ENCODE measurements at regions not wholly inside any gene's neighbourhood (a gene's known extent, or its start where the extent isn't known, plus 50 kb on each side); places are given as distances from the start of the nearest gene placed in this dataset.

DNA sequence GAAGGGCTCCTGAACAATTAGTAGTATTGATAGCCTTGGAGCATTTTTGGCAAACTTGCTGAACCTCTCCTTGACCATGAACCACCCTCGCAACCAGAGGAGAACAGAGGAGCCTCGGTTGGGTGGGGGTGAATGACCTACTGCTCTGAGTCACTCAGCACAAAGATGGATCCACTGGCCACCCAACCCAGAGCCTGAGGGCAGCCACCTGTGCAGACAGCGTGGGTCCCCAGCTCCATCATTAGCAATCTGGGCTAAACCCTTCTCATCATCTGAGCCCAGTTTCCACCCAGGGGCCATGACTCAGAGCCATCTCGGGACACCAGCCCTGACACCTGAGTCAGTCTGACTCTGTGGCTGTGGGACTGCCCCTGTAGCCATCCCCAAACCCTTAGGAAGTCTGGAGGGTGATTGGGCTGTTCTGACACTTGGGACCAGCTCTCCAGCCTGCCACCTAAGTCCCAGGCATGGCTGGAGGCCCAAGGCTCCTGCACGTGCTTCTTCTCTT is 171.8 kb upstream of the GPR26 start:
- Mint-ChIP-seq H3K36me3 (ENCODE audit: low read depth) (no peaks in the 10 kb centered on the region), H3K4me1 (no peaks in the 10 kb centered on the region), H3K4me3 (no peak overlapping the region), H3K27me3 (peaks cover 11% of the 10 kb centered on the region), H3K9me3 (no peaks in the 10 kb centered on the region), H3K27ac (no peak overlapping the region)
- peak; percentile 97 for ATAC-seq (replicated peaks)

DNA sequence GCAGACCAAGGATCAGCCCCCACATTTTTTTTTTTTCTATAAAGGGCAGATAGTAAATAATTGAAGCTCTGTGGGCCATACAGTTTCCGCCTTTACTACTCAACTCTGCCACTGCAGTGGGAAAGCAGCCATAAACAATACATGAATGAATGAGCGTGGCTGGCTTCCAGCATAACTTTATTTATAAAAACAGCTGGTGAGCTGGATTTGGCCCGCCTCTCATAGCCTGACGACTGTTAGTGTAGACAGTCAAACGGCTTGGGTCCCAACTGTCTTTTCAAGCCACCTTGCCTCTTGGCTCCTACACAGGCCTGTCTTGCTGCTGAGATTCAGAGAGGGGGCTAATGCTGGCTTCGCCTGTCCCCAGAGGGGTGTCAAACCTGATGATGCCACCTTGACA is 169.8 kb upstream of the GPR26 start:
- Mint-ChIP-seq H3K36me3 (ENCODE audit: low read depth) (no peaks in the 10 kb centered on the region), H3K27me3 (peaks cover 11% of the 10 kb centered on the region), H3K4me3 (no peak overlapping the region), H3K4me1 (no peaks in the 10 kb centered on the region), H3K27ac (no peak overlapping the region), H3K9me3 (no peaks in the 10 kb centered on the region)
- ATAC-seq (replicated peaks) = no peak

DNA sequence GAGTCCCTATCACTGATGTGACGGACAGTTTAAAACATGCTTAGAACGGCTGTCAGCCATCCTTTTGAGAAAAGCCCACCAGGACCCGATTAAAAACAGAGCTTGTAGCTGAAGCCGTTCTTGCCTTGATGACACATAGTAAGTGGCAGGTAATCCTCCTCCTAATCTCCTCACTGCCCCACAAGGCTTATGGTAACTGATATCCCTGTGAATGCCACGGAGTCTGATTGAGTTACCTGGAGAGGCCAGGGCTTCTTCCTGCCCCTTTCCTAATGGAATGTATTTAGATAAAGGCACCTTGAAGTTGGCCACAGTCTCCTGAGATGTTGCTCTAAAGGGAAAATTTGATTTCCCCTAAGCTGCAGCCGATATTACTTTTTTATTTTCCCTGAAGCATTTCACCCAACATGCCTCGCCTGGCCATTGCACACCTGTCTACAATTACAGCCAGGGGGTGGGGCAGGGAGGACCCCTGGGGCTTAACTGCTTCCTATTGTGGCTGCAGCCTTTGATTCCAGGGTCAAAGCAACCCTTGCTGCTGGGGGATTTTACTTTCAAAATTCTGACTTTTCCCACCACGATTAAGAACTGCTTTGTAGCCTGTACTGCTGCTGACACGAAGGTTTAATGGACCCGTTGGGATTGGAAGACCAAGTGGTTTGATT is 169.0 kb upstream of the GPR26 start:
- Mint-ChIP-seq H3K27me3 (peaks cover 9% of the 10 kb centered on the region), H3K4me1 (no peaks in the 10 kb centered on the region), H3K9me3 (no peaks in the 10 kb centered on the region), H3K4me3 (no peak overlapping the region), H3K27ac (no peak overlapping the region), H3K36me3 (ENCODE audit: low read depth) (no peaks in the 10 kb centered on the region)
- no peak for ATAC-seq (replicated peaks)

DNA sequence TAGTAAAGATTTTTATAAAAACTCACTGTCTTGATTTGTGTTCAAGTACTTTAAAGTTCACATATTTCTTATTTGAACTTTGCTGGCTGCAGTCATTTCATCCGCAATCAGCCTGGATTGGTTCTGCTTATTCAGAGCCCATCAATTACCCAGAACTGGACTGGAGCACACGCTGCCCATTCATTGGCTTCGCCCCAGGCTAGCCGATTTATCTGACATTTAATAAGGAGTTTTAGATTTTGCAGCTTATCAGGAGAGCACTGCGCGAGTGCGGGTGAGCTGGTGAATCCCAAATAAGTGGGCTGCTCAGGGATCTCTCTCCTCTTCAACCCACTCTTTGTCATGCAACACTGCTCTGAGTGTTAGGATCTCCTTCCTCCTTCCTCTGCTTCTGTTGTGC is 166.0 kb upstream of the GPR26 start:
- H3K4me1 Mint-ChIP-seq = no peaks in the 10 kb centered on the region
- H3K9me3 Mint-ChIP-seq = no peaks in the 10 kb centered on the region
- no peaks in the 10 kb centered on the region for H3K36me3 Mint-ChIP-seq (ENCODE audit: low read depth)
- ATAC-seq (replicated peaks) = no peak
- no peak overlapping the region for H3K27ac Mint-ChIP-seq
- H3K4me3 Mint-ChIP-seq = no peak overlapping the region
- peaks cover 4% of the 10 kb centered on the region for H3K27me3 Mint-ChIP-seq

DNA sequence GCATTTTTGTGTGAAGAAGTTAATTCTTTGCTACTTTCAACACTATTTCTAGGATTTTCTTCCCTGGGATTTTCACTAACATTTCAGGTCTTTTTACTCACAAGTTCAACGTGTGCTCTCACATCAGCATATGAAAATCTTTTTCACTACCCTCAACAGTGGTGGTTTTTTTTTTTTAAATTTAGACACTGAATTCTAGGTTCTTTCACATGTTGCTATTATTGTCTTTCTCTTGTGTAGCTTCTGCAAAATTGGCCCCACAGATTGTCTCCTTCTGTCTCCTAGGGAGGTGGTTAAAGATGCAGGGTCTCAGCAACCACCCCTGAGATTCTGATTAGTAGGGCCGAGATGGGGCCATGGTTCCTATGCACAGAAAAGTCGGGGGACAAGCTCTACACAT is 165.0 kb upstream of the GPR26 start:
- no peak for ATAC-seq (replicated peaks)
- no peaks in the 10 kb centered on the region for H3K9me3 Mint-ChIP-seq
- H3K36me3 Mint-ChIP-seq (ENCODE audit: low read depth) = no peaks in the 10 kb centered on the region
- H3K4me3 Mint-ChIP-seq = no peak overlapping the region
- no peaks in the 10 kb centered on the region for H3K27me3 Mint-ChIP-seq
- no peaks in the 10 kb centered on the region for H3K4me1 Mint-ChIP-seq
- H3K27ac Mint-ChIP-seq = no peak overlapping the region

DNA sequence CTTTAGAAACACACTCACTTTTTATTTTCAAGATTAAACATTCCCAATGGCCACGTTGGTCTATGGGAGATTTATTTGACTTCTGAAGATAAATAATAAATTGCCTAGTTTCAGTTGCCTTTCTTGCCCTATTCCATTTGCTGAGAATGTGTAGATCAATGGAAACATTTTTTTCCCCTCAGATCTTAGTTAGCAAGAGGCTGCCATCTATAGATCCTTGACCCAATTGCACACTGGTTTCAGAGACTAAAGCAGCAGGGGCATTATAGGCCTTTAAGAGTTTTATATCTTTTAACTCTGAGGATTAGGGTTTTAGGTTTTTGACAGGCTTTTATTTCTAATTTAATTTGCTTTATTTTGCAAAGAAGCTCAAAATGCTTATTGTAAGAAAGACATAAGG is 163.2 kb upstream of the GPR26 start:
- ATAC-seq (replicated peaks) = no peak
- no peak overlapping the region for H3K4me3 Mint-ChIP-seq
- no peaks in the 10 kb centered on the region for H3K27me3 Mint-ChIP-seq
- no peaks in the 10 kb centered on the region for H3K9me3 Mint-ChIP-seq
- no peaks in the 10 kb centered on the region for H3K4me1 Mint-ChIP-seq
- no peak overlapping the region for H3K27ac Mint-ChIP-seq
- H3K36me3 Mint-ChIP-seq (ENCODE audit: low read depth) = no peaks in the 10 kb centered on the region

DNA sequence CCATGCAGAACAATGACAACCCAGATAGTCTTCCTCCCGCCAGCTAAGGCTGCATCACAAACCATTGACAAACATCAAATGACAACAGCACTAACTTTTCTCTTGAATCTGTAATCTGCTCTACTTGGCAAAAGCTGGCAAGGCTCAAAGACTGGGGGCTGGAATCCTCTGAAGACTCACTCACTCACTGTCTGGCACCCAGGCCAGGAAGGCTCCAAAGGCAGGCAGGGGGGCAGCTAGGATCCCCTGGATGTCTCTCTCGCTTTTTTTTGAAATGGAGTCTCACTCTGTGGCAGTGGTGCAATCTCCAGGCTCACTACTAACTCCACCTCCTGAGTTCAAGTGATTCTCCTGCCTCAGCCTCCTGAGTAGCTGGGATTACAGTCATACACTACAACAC is 159.7 kb upstream of the GPR26 start:
- Mint-ChIP-seq H3K4me1 (no peaks in the 10 kb centered on the region), H3K4me3 (no peak overlapping the region), H3K27ac (no peak overlapping the region), H3K27me3 (no peaks in the 10 kb centered on the region), H3K36me3 (ENCODE audit: low read depth) (no peaks in the 10 kb centered on the region), H3K9me3 (no peaks in the 10 kb centered on the region)
- ATAC-seq (replicated peaks) = no peak

DNA sequence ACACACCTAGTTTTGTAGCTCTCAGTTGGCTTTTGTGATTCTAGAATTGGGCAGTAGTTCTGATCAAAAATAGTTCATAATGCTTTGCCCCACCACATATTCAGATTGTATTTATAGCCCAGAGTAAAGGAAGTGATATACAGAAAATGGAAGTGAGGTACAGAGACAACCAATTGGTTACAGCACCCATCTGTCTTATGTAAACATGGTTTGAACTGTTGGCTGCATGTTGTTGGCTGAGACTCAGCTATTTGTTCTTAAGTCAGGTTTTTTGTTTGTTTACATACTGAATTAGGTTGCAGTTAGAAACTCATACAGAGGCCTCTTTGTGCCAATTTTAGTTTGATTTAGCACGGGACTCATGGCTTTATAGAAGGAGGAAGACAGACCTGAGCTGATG is 158.9 kb upstream of the GPR26 start:
- H3K27ac Mint-ChIP-seq = no peak overlapping the region
- no peaks in the 10 kb centered on the region for H3K36me3 Mint-ChIP-seq (ENCODE audit: low read depth)
- H3K4me1 Mint-ChIP-seq = no peaks in the 10 kb centered on the region
- H3K9me3 Mint-ChIP-seq = no peaks in the 10 kb centered on the region
- ATAC-seq (replicated peaks) = no peak
- no peak overlapping the region for H3K4me3 Mint-ChIP-seq
- H3K27me3 Mint-ChIP-seq = no peaks in the 10 kb centered on the region

DNA sequence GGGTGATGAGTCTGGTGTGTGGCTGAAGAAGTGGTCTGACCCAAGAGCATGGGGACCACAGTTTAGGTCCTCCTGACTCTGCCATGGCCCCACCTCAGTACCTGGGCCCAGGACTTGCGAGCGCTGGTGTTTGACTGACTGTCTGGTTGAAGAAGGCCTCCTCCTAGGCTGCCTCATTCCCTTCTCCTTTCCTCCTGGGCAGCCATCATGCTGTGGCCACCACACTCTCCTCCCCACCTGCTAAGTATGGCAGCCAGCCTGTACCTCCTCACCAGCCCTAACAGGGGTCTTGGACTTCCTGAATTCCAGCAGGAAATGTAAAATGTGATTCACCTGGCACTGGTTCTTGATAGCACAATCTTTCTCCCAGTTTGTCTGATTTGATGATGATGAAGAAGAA is 156.8 kb upstream of the GPR26 start:
- H3K9me3 Mint-ChIP-seq = no peaks in the 10 kb centered on the region
- no peak overlapping the region for H3K4me3 Mint-ChIP-seq
- peak overlapping the region; percentile 9 for H3K27ac Mint-ChIP-seq
- ATAC-seq (replicated peaks) = no peak
- no peaks in the 10 kb centered on the region for H3K36me3 Mint-ChIP-seq (ENCODE audit: low read depth)
- no peaks in the 10 kb centered on the region for H3K27me3 Mint-ChIP-seq
- no peaks in the 10 kb centered on the region for H3K4me1 Mint-ChIP-seq

DNA sequence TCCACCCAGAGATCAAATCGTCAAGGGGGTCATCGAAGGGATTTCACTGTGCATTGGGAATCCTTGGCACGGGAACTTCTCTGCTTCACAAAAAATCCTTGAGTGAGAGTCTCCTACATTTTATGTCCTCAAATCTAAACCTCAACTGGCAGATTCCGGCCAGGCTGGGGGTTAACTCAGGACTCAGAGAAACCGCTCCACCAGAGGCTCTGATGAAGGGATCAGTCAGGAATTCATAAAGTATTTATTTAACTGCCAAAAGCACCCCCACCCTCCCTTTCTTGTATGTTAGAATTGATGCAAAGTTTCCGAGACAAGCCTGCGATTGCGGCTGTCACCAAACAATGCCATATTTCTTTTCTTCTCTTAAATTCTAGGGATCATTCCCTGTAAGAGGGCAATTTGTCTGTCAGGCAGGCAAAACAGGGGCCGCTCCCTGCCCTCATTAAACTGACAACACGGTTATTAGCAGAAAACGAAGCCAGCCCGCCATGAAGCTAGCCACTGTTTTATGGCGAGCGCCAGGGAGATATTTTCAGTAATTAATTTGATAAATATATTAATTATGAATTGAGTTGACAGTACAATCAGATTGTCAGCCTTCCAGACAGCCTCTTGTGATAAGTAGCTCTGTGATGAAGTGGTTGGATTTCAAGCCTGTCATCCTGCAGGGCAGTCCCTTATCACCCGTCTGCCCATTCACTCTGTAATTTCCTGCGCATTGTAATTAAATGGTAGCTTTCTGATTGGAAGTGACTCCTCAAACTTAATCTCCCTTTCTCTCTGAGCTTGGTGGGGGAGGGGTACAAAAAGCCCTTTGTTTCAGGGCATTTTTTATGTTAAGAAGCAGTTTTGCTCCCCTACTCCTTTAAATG is 153.0 kb upstream of the GPR26 start:
- H3K4me3 Mint-ChIP-seq = no peak overlapping the region
- no peaks in the 10 kb centered on the region for H3K9me3 Mint-ChIP-seq
- no peaks in the 10 kb centered on the region for H3K4me1 Mint-ChIP-seq
- no peak overlapping the region for H3K27ac Mint-ChIP-seq
- ATAC-seq (replicated peaks) = no peak
- H3K27me3 Mint-ChIP-seq = peaks cover 8% of the 10 kb centered on the region
- H3K36me3 Mint-ChIP-seq (ENCODE audit: low read depth) = no peaks in the 10 kb centered on the region

DNA sequence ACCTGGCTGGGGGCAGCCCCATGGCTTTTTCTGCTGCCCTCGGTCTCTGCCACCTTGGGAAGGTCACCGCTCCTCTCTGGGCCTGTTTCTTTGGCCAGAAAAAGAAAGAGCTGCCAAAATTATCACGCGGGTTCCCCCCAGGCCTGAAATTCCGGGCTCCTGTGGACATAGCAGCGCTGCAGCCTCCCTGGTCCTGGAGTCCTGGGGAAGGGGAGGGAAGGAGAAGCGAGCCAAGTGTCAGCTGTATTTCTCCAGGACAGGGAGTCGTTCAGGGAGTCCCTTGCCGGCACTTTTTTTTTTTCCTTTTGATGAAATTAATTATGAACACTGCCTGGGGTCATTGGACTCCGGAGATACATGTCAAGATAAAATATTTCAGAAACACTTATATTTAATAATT is 152.3 kb upstream of the GPR26 start:
- H3K4me3 Mint-ChIP-seq = no peak overlapping the region
- no peaks in the 10 kb centered on the region for H3K36me3 Mint-ChIP-seq (ENCODE audit: low read depth)
- no peaks in the 10 kb centered on the region for H3K4me1 Mint-ChIP-seq
- H3K27ac Mint-ChIP-seq = no peak overlapping the region
- H3K27me3 Mint-ChIP-seq = peaks cover 8% of the 10 kb centered on the region
- no peak for ATAC-seq (replicated peaks)
- H3K9me3 Mint-ChIP-seq = no peaks in the 10 kb centered on the region

DNA sequence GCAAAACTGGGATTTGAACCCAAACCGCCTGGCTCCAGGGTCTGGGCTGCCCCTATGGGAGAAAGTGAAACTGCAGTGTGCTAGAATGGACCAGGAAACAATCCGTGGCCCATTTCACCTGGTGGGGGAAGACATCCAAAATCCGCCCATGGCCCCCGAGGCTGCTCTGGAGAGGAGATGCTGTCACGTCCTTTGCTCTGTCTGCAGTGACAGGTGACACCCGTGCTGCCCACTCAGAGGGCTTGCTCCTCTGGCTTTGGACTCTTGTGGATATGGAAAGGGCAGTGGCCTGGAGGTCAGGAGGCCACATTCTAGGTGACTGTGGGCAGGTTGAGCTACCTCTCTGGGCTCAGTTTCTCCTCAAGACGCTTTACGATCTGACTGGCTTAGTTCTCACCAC is 151.2 kb upstream of the GPR26 start:
- H3K27me3 Mint-ChIP-seq = peaks cover 8% of the 10 kb centered on the region
- no peak overlapping the region for H3K4me3 Mint-ChIP-seq
- H3K9me3 Mint-ChIP-seq = no peaks in the 10 kb centered on the region
- H3K36me3 Mint-ChIP-seq (ENCODE audit: low read depth) = no peaks in the 10 kb centered on the region
- no peaks in the 10 kb centered on the region for H3K4me1 Mint-ChIP-seq
- H3K27ac Mint-ChIP-seq = no peak overlapping the region
- ATAC-seq (replicated peaks) = no peak

DNA sequence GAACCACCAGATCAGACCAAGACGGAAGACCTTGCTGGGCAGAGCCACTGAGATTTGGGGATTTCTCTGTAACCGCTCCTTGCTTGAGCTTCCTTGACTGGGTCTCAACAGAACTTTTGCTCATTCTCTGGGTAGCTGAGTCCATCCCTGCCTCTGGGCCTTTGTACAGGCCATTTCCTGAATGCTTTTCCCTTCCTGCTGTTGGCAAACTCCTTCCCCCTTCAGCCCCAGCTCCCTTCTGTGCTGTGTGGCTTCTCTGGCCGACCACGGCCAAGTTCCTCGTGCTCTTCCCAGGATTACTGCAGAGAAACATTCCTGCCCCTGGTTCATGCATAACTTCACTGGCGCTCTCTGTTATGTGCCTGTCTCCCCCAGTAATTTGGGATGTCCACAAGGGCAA is 150.5 kb upstream of the GPR26 start:
- H3K27ac Mint-ChIP-seq = no peak overlapping the region
- no peaks in the 10 kb centered on the region for H3K4me1 Mint-ChIP-seq
- no peak overlapping the region for H3K4me3 Mint-ChIP-seq
- H3K9me3 Mint-ChIP-seq = no peaks in the 10 kb centered on the region
- H3K36me3 Mint-ChIP-seq (ENCODE audit: low read depth) = no peaks in the 10 kb centered on the region
- no peak for ATAC-seq (replicated peaks)
- peaks cover 8% of the 10 kb centered on the region for H3K27me3 Mint-ChIP-seq

DNA sequence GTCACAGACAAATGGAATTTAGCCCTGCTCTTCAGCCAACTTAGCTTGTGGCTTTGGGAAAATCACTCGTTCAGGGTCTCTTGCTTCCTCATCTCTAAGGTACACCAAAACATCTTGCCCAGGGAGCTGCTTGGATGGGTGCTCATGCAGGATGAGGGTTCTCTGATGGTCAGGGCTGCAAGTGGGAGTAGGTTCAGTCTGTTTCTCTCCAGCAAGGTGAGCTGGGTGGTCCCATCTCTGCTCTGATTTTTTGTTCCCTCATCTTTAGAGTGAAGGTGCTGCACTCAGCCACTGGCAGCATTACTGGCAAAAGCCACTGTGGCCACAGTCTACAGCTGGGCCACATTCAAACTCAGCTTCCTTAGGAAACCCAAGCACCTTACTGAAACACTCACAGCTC is 149.9 kb upstream of the GPR26 start:
- H3K4me1 Mint-ChIP-seq = no peaks in the 10 kb centered on the region
- H3K27ac Mint-ChIP-seq = no peak overlapping the region
- H3K27me3 Mint-ChIP-seq = peaks cover 8% of the 10 kb centered on the region
- no peak overlapping the region for H3K4me3 Mint-ChIP-seq
- H3K9me3 Mint-ChIP-seq = no peaks in the 10 kb centered on the region
- ATAC-seq (replicated peaks) = no peak
- H3K36me3 Mint-ChIP-seq (ENCODE audit: low read depth) = no peaks in the 10 kb centered on the region

DNA sequence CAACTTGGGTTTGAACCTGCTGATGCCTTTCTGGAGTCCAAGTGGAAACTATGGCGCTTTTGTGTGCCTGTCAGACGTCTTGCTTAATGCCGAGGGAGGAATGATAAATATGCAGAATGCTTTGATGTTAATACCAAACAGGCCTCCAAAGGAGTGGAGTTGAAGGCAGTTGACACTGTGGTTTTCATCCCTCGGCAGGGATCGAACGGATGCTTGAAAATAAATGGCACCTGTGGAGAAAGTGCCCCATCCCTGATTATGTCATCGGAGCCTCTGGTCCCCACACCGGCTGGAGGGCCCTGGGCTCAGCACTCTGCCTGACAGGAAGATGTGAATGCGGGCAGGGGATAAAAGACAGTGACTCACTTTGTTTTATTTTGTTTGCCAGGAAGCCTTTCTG is 148.7 kb upstream of the GPR26 start:
- H3K36me3 Mint-ChIP-seq (ENCODE audit: low read depth) = no peaks in the 10 kb centered on the region
- H3K9me3 Mint-ChIP-seq = no peaks in the 10 kb centered on the region

More for the DNA sequence above, 148.7 kb upstream of the GPR26 start:
- ATAC-seq (replicated peaks) = no peak
- Mint-ChIP-seq H3K4me3 (no peak overlapping the region), H3K27ac (no peak overlapping the region), H3K4me1 (no peaks in the 10 kb centered on the region), H3K27me3 (peaks cover 8% of the 10 kb centered on the region)

Measured in activated T-helper 17 cell treated with anti-CD3 and anti-CD28 coated beads, Interleukin-2, amount 50 U/mL, for 72 hours (primary cell).